Activated T-helper 2 cell treated with anti-CD3 and anti-CD28 coated beads, Interferon-gamma antibody, Interleukin-2, Interleukin-4, amounts not matched to agents 10 μg/mL and 5 μg/mL and 100 μg/mL, durations not matched to agents 14 hours and 24 hours and 36 hours (primary cell): ENCODE measurements at regions not wholly inside any gene's neighbourhood (a gene's known extent, or its start where the extent isn't known, plus 50 kb on each side); places are given as distances from the start of the nearest gene placed in this dataset.

Experiments
- DNase-seq: peaks from one replicate; pipeline ENCODE4 v3.0.0; 2021; ENCODE audit warnings: low spot score
- H3K27ac Mint-ChIP-seq: one replicate; pipeline ENCODE4 v1.8.0; 2021; ENCODE audit warnings: mixed read lengths
- H3K27me3 Mint-ChIP-seq: one replicate; pipeline ENCODE4 v1.8.0; 2021; ENCODE audit warnings: low read depth, mixed read lengths
- H3K36me3 Mint-ChIP-seq: one replicate; pipeline ENCODE4 v1.8.0; 2021; ENCODE audit warnings: low read depth, mixed read lengths
- H3K4me1 Mint-ChIP-seq: one replicate; pipeline ENCODE4 v1.8.0; 2021; ENCODE audit warnings: low read depth, mixed read lengths
- H3K4me3 Mint-ChIP-seq: one replicate; pipeline ENCODE4 v1.8.0; 2021; ENCODE audit warnings: low read depth, mild to moderate bottlenecking, moderate library complexity, mixed read lengths
- H3K9me3 Mint-ChIP-seq: one replicate; pipeline ENCODE4 v1.8.0; 2021; ENCODE audit warnings: mixed read lengths
- intact Hi-C: fragments of 100-400 bp; cut with micrococcal nuclease; formaldehyde crosslinking; loops from one replicate; pipeline ENCODE4 v1.15.1; 2023

DNA sequence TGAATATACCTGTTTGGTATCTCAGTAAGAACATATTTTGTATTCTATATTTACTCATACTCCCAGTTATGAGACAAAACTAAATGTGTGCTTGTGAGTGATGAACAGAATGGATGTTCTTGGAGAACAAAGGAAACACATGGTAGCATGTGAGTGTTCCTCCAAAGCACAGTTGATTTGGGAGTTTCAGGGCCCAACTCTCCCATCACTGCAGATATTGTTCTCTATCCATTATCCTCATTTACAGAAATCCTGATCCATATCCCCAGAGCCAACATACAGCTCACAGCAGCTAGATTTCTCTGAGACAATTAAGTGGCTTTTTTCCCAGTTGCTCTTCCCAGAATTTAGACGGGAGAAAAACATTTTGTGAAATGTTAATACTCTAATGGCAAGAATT is 75.6 kb upstream of the MAPRE2 start:
- Mint-ChIP-seq H3K36me3 (no peaks in the 10 kb centered on the region), H3K4me3 (no peak overlapping the region), H3K9me3 (no peaks in the 10 kb centered on the region), H3K27me3 (peaks cover 22% of the 10 kb centered on the region), H3K27ac (no peak overlapping the region), H3K4me1 (peaks cover 2% of the 10 kb centered on the region)
- intact Hi-C loops: no loop called here
- no peak for DNase-seq

DNA sequence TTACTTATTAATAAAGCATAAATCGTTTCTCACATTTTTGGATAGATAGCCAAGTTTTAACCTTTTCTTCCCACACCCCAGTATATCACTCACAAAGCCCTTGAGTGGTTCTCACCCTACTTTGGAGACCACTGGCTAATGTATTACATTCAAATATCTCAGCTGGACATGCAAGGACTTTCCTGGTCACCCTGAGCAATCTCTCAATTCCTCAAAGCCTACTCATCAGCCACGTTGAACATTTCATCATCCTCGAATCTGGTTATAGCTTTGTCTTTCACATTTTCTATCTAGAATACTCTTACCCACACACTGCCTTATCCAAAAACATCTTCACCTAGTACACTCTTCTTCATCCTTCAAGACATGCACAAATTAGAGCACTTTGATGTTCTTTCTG is 71.1 kb upstream of the MAPRE2 start:
- Mint-ChIP-seq H3K4me1 (peaks cover 3% of the 10 kb centered on the region), H3K4me3 (no peak overlapping the region), H3K27me3 (peaks cover 37% of the 10 kb centered on the region), H3K36me3 (no peaks in the 10 kb centered on the region), H3K27ac (no peak overlapping the region), H3K9me3 (no peaks in the 10 kb centered on the region)
- no peak for DNase-seq
- intact Hi-C loops: no loop called here

DNA sequence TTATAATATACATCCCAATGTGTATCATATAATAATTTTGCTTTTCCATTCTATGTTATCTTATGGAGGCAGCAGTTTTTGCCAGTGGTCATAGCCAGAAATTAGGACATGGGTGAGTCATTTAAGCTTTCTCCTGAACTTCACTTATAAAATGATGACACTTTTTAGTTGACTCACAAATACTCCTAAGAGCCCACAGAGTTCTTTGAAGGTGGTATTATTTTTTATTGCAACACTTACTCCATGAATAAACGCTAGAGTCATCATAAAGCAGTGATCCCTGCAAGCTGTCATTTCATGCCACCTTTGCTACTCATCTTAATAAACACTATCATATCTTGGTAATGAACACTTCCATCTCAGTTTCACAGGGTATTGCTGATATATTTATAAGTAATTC is 69.9 kb upstream of the MAPRE2 start:
- H3K4me1 Mint-ChIP-seq: peaks cover 8% of the 10 kb centered on the region
- no peaks in the 10 kb centered on the region for H3K9me3 Mint-ChIP-seq
- no peak overlapping the region for H3K27ac Mint-ChIP-seq
- H3K36me3 Mint-ChIP-seq: no peaks in the 10 kb centered on the region
- no peak overlapping the region for H3K4me3 Mint-ChIP-seq
- intact Hi-C loops: no loop called here
- no peak for DNase-seq
- peaks cover 47% of the 10 kb centered on the region for H3K27me3 Mint-ChIP-seq

DNA sequence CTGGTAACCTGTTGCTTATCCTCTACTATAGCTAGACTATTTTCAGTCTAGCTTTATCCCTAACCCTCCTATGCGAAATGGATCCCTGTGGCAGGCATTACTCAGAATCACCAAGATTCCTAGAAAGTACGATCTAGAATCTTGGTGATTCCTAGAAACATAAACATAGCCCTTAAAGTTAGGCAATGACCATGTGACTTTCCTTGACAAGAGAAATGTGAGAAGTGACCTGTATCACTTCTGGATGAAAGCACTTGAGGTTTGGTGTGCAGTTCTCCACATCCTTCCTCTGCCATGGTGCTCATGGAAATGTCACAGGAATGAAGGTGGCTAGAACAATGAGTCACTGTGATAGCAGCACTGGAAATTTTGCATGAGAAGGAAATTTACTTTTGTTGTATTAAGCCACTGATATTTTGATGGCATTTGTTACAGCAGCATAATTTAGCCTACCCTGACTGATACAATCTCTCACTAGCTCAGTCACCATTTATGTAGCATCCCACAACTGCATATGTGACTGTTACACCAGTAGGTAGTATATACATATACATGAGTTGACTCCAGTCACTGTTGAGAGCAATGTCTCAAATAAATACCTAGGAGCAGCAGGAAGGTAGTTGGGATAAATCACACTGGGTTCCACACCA is 68.3 kb upstream of the MAPRE2 start:
- no peak for DNase-seq
- Mint-ChIP-seq H3K9me3 (no peaks in the 10 kb centered on the region), H3K27ac (no peak overlapping the region), H3K4me3 (no peak overlapping the region), H3K36me3 (no peaks in the 10 kb centered on the region), H3K27me3 (peaks cover 50% of the 10 kb centered on the region), H3K4me1 (peaks cover 8% of the 10 kb centered on the region)
- intact Hi-C loops: no loop called here

DNA sequence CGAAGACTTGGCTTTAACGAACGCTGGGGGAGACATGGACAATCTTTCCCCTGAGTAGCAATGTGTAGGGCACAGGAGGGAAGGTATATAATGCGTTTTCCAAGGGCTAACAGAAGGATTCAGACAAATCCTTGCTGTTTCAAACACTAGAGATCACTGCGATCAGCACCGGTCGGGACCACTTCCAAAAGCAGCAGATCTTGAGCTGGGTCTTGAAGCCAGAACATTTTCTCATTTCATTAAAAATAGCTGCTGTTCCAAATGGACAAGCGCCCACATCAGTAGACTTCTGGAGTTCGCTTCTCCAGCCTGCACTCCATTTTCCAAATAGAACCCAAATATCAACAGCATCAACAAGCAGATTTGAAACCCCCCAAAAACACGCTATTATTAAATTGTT is 65.1 kb upstream of the MAPRE2 start:
- peaks cover 39% of the 10 kb centered on the region for H3K27me3 Mint-ChIP-seq
- H3K4me1 Mint-ChIP-seq: peaks cover 25% of the 10 kb centered on the region
- no peaks in the 10 kb centered on the region for H3K36me3 Mint-ChIP-seq
- peak overlapping the region; percentile 81 for H3K4me3 Mint-ChIP-seq
- no peaks in the 10 kb centered on the region for H3K9me3 Mint-ChIP-seq
- no peak overlapping the region for H3K27ac Mint-ChIP-seq
- intact Hi-C loops: loop anchor here (5.0 kb wide), 3 partner anchors 64 to 996 kb away; partner anchors contain the start of genes INO80C and RMP24
- no peak for DNase-seq

DNA sequence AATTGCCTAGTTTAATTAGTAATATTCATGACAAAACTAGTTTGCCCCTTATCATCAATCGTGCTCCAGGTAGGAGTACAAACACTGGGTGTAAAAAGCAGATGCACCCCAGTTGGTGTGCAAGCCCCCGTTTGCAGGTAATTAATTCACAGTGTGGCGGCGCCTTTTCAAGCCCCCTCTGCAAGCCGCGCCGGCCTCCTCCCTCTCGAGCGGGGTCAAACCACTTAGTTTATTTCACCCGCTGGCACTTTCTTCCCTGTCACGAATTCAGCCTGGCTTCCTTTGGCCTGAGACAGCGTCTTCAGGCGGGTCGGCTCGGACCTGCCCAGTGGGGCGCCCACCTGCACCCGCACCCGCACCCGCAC is 64.7 kb upstream of the MAPRE2 start:
- Mint-ChIP-seq H3K4me1 (peaks cover 25% of the 10 kb centered on the region), H3K27me3 (peaks cover 37% of the 10 kb centered on the region), H3K27ac (no peak overlapping the region), H3K36me3 (no peaks in the 10 kb centered on the region), H3K4me3 (peak overlapping the region; percentile 81), H3K9me3 (no peaks in the 10 kb centered on the region)
- DNase-seq: no peak
- intact Hi-C loops: loop anchor here (5.0 kb wide), 3 partner anchors 64 to 996 kb away; partner anchors contain the start of genes INO80C and RMP24

DNA sequence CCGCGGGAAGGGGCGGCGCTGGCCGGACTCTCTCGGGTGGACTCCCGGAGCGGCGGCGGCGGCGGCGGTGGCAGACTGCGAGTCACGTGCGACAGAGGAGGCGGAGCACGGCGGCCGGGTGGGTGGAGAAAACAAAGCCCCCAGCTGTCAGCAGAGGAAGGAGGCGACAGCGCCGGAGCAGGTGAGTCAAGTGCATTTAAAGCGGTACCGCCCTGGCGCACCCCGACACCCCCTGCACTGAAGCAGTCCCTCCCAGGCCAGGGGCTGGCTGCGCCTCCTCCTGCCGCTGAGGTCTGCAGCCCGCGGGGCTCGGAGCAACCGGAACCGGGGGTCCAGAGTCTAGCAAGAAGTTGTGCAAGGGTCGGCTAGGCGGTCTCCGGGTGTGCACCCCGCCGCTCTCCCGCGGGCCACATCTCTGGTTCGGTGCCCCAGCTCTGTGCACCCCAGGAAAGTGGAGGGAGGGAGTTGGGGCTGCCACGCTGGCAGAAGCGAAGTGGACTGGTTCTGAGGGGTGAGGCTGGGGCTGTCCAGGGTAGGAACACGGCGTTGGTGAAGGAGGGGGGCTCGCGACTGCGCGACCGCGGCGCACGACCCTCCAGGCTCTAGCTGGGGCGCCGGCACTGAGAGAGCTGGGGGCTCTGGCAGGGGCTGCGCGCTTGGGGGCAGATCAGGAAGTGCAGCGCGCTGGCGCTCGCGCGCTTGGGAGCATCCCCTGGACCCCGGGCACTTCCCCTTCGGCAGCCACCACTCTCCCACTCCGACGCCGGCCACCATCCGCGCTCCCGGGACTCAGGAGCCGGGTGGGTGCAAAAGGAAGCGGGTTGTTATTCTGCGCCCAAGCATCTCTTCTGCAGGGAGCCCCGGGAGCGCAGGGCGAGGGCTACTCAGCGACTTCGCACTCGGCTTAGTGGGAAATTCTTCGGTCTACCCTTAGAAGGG is 64.0 kb upstream of the MAPRE2 start:
- intact Hi-C loops: loop anchor here (5.0 kb wide), 3 partner anchors 65 to 995 kb away; partner anchors contain the start of genes INO80C and RMP24
- Mint-ChIP-seq H3K27ac (no peak overlapping the region), H3K4me3 (peak overlapping the region; percentile 81), H3K9me3 (no peaks in the 10 kb centered on the region), H3K36me3 (no peaks in the 10 kb centered on the region), H3K4me1 (peaks cover 25% of the 10 kb centered on the region), H3K27me3 (peaks cover 37% of the 10 kb centered on the region)
- DNase-seq: peak; percentile 62

DNA sequence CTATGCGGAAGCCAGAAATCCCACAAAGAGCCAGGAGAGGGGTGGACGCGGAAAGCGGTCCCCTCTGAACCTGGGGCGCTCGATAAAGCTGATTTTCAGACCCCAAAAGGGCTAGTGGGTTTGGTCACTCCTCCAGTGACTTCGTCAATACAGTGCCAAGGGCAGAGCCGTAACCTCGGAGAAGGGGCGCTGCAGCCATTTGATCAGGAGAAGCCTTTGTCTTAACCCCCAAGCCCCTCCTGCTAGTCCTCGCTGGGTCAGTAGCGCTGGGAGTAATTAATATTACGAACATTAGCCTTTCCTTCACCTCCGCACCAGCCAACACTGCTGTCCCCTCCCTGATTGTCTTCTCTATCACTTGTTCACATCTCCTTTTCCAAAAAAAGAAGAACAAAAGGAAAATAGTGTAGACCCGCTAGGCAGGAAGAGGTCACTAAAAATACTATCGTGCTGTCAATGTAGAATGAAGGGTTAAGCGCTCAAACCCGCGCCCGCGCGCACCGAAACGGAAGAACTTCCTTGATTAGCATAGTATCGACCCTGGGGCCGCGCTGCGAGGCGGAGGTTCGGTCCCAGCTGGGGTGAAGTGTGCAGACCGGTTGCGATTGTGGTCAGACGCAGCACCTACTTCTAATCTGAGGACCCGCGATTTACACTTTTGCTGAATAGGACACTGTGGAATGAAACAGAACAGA is 63.2 kb upstream of the MAPRE2 start:
- Mint-ChIP-seq H3K36me3 (no peaks in the 10 kb centered on the region), H3K4me3 (peak overlapping the region; percentile 81), H3K4me1 (peaks cover 24% of the 10 kb centered on the region), H3K9me3 (no peaks in the 10 kb centered on the region), H3K27me3 (peaks cover 32% of the 10 kb centered on the region), H3K27ac (peak overlapping the region; percentile 80)
- DNase-seq: peak; percentile 42
- intact Hi-C loops: loop anchor here (2.0 to 5.0 kb wide), 5 partner anchors 66 to 994 kb away; partner anchors contain the start of genes INO80C, RMP24 and ZNF397

DNA sequence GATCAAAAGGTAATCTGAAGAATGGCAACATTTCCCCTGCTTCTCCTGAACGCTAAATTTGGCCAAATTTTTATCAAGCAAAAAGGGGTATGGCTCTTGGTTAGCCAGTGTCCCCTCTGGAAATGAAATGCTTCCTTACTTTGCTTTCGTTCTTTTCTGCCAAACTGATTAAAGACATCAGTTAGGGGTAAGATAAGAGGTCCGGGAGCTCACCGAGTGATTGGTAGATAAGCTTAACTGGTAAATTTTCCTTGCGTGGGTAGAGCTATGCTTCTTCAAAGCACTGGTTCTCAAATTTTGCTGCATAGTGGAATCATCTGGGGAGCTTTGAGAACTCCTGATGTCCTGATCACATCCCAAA is 62.7 kb upstream of the MAPRE2 start:
- H3K4me1 Mint-ChIP-seq: peaks cover 22% of the 10 kb centered on the region
- no peaks in the 10 kb centered on the region for H3K36me3 Mint-ChIP-seq
- DNase-seq: no peak
- H3K27ac Mint-ChIP-seq: peak overlapping the region; percentile 80
- peak overlapping the region; percentile 81 for H3K4me3 Mint-ChIP-seq
- intact Hi-C loops: loop anchor here (2.0 to 5.0 kb wide), 5 partner anchors 66 to 994 kb away; partner anchors contain the start of genes INO80C, RMP24 and ZNF397
- no peaks in the 10 kb centered on the region for H3K9me3 Mint-ChIP-seq
- H3K27me3 Mint-ChIP-seq: peaks cover 27% of the 10 kb centered on the region

DNA sequence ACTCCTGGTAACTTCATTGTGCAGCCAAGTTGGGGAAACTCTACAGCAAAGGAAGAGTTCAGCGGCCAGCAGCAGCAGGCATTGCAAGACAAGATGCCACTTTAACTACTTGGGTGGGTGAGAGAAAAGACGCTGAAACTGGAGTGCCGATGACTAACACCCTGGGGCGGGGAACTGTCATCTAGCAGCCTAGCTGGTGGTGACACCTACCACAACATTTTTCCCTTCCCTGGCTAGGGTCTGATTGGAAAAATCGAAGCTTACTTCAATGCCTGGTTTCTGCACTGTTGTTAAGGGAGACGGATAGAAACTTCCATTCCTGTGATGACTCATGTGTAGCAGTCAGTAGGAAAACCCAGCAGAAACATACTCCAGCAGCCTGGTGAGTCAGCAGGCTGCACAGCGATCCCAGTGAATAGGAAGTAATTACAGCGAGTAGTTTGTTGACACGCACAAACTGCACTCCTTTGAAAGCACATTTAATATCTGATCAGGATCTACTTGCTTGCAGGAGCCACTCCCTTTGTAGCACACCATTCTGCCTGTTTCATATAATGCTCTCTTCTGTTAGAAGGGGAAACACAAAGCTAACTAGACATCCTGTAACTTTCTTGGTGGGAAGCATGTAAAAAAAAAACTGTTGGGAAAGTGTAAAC is 62.1 kb upstream of the MAPRE2 start:
- Mint-ChIP-seq H3K4me1 (peaks cover 22% of the 10 kb centered on the region), H3K36me3 (no peaks in the 10 kb centered on the region), H3K27me3 (peaks cover 23% of the 10 kb centered on the region), H3K27ac (peak overlapping the region; percentile 80), H3K9me3 (no peaks in the 10 kb centered on the region), H3K4me3 (peak overlapping the region; percentile 81)
- DNase-seq: peak; percentile 43
- intact Hi-C loops: loop anchor here (1.0 to 5.0 kb wide), 6 partner anchors 62 to 993 kb away; partner anchors contain the start of genes INO80C, MAPRE2, RMP24 and ZNF397

DNA sequence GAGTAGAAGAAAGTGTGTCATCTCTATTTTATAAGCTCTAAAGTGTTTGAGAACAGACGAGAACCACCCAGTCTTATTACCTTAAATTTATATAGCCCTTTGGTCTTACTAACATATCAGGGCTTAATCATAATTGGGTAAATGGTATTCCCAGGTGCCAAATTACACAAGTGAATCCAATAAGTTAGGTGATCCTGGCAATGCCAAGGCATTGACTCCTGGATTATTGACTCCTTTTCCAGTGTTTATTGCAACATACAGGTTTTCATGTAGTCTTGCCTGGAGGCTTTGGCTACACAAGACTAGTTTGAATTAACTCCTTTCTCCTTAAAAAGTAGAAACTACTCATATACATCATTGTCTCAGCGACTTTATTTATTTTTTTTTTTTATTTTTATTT is 59.7 kb upstream of the MAPRE2 start:
- Mint-ChIP-seq H3K27ac (no peak overlapping the region), H3K4me1 (peaks cover 17% of the 10 kb centered on the region), H3K4me3 (no peak overlapping the region), H3K36me3 (no peaks in the 10 kb centered on the region), H3K9me3 (no peaks in the 10 kb centered on the region), H3K27me3 (peaks cover 7% of the 10 kb centered on the region)
- intact Hi-C loops: no loop called here
- DNase-seq: no peak

DNA sequence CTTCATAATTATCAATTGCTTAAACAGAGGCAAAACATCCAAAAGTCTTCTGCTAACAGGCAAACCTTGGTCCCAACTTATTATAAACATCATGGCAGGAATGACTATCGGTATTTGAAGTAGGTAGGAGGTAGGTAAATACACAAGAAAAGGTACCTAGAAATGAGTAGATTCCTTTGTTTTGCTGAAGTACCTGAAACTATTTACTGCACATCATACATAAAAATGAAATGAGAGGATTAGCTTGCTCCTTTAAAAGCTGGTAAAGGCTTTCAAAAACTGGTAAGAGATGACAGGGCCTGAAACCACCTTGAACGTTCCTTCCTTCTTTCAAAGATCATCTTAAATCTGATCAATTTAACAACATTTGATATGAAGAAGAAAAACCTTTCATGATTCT is 55.2 kb upstream of the MAPRE2 start:
- Mint-ChIP-seq H3K9me3 (no peaks in the 10 kb centered on the region), H3K4me3 (no peak overlapping the region), H3K4me1 (no peaks in the 10 kb centered on the region), H3K27me3 (peaks cover 14% of the 10 kb centered on the region), H3K36me3 (no peaks in the 10 kb centered on the region), H3K27ac (no peak overlapping the region)
- intact Hi-C loops: loop anchor here (2.0 kb wide), 1 partner anchor 73 kb away; no protein-coding TSS in a partner anchor
- DNase-seq: no peak
